Neural cell (in vitro differentiated cells): ENCODE measurements at regions not wholly inside any gene's neighbourhood (a gene's known extent, or its start where the extent isn't known, plus 50 kb on each side); places are given as distances from the start of the nearest gene placed in this dataset.

Experiments
- H2AFZ ChIP-seq: fragments of 200-600, 300-800 bp; sonication (generic), shearing (Covaris generic); 2 replicates; pipeline ENCODE4 v1.6.0; 2014; ENCODE audit warnings: low read depth, mild to moderate bottlenecking, antibody characterized with exemption, low read length, moderate library complexity
- H3F3A ChIP-seq: fragments of 200-600 bp; shearing (Covaris generic); 2 replicates; pipeline ENCODE4 v1.6.1; 2016; ENCODE audit warnings: mild to moderate bottlenecking, moderate library complexity, mixed read lengths, antibody characterized with exemption, low read length; ENCODE audit not compliant: insufficient read depth, poor library complexity, severe bottlenecking
- H3K27ac ChIP-seq: fragments of 200-600, 300-800 bp; sonication (generic), shearing (Covaris generic); 2 replicates; pipeline ENCODE4 v1.5.1; 2014; ENCODE audit warnings: mild to moderate bottlenecking, low read length, moderate library complexity
- H3K27me3 ChIP-seq: fragments of 300-800, 200-600 bp; sonication (generic), shearing (Covaris generic); 2 replicates; pipeline ENCODE4 v1.6.0; 2014; ENCODE audit warnings: mild to moderate bottlenecking, low read depth, low read length, moderate library complexity; ENCODE audit not compliant: insufficient read depth
- H3K36me3 ChIP-seq: fragments of 300-800, 200-600 bp; sonication (generic), shearing (Covaris generic); 2 replicates; pipeline ENCODE4 v1.5.1; 2014; ENCODE audit warnings: mild to moderate bottlenecking, antibody characterized with exemption, low read length, moderate library complexity; ENCODE audit not compliant: insufficient read depth
- H3K4me2 ChIP-seq: fragments of 300-800, 200-600 bp; sonication (generic), shearing (Covaris generic); 2 replicates; pipeline ENCODE4 v1.6.0; 2014; ENCODE audit warnings: mild to moderate bottlenecking, low read length
- H3K4me3 ChIP-seq: fragments of 300-800, 200-600 bp; sonication (generic), shearing (Covaris generic); 2 replicates; pipeline ENCODE4 v1.5.1; 2014; ENCODE audit warnings: mild to moderate bottlenecking, low read length, moderate library complexity
- H3K79me2 ChIP-seq: fragments of 200-600 bp; shearing (Covaris generic); replicated peaks from 2 replicates; pipeline ENCODE4 v1.6.0; 2014; ENCODE audit warnings: mild to moderate bottlenecking, low read length, moderate library complexity; ENCODE audit not compliant: insufficient read depth
- H3K9ac ChIP-seq: fragments of 300-800, 200-600 bp; sonication (generic), shearing (Covaris generic); 2 replicates; pipeline ENCODE4 v1.6.1; 2016; ENCODE audit warnings: mild to moderate bottlenecking, low read length, mixed read lengths
- H3K9me2 ChIP-seq: fragments of 200-600 bp; shearing (Covaris generic); 2 replicates; pipeline ENCODE4 v1.6.1; 2016; ENCODE audit warnings: mild to moderate bottlenecking, low read length, mixed read lengths; ENCODE audit not compliant: insufficient read depth
- H3K9me3 ChIP-seq: fragments of 200-600, 300-800 bp; sonication (generic), shearing (Covaris generic); 2 replicates; pipeline ENCODE4 v1.6.1; 2016; ENCODE audit warnings: mild to moderate bottlenecking, mixed run types, low read length, moderate library complexity, mixed read lengths
- H4K20me1 ChIP-seq: fragments of 200-600 bp; shearing (Covaris generic); 2 replicates; pipeline ENCODE4 v1.6.1; 2016; ENCODE audit warnings: mild to moderate bottlenecking, mixed run types; ENCODE audit not compliant: insufficient read depth
- CTCF ChIP-seq: fragments of 450-650 bp; IDR thresholded peaks from 2 replicates; pipeline ENCODE4 v1.5.1; 2014; ENCODE audit warnings: antibody characterized with exemption, mild to moderate bottlenecking, moderate library complexity; ENCODE audit not compliant: poor library complexity, severe bottlenecking
- EP300 ChIP-seq: fragments of 450-650 bp; conservative IDR thresholded peaks from 2 replicates; pipeline ENCODE4 v1.6.1; 2014; ENCODE audit warnings: antibody characterized with exemption, mild to moderate bottlenecking, moderate library complexity; ENCODE audit not compliant: poor library complexity, severe bottlenecking
- POLR2AphosphoS5 ChIP-seq: IDR thresholded peaks from 2 replicates; pipeline ENCODE4 v1.6.1; 2012
- REST ChIP-seq: IDR thresholded peaks from 2 replicates; pipeline ENCODE4 v1.6.1; 2012; ENCODE audit warnings: borderline replicate concordance
- SMC3 ChIP-seq: fragments of 450-650 bp; conservative IDR thresholded peaks from 2 replicates; pipeline ENCODE4 v1.6.1; 2014; ENCODE audit warnings: antibody characterized with exemption, mild to moderate bottlenecking, moderate library complexity; ENCODE audit not compliant: poor library complexity
- TAF1 ChIP-seq: IDR thresholded peaks from 2 replicates; pipeline ENCODE4 v1.6.1; 2012; ENCODE audit warnings: low read depth

GRCh38 chr5:68714810-68715209 lies 379.0 kb upstream of the SLC30A5 start:
- Histone ChIP-seq H3K27ac (no peak overlapping the region), H2AFZ (no peak overlapping the region)

GRCh38 chr5:68720884-68721610 lies 372.8 kb upstream of the SLC30A5 start:
- Histone ChIP-seq H3F3A (no peaks in the 10 kb centered on the region), H3K36me3 (no peaks in the 10 kb centered on the region), H3K79me2 (no peaks in the 10 kb centered on the region), H3K4me2 (no peak overlapping the region), H3K4me3 (no peak overlapping the region), H3K9me3 (no peaks in the 10 kb centered on the region), H2AFZ (no peak overlapping the region), H3K9ac (no peak overlapping the region), H3K9me2 (no peaks in the 10 kb centered on the region), H3K27ac (no peak overlapping the region), H4K20me1 (no peaks in the 10 kb centered on the region), H3K27me3 (no peaks in the 10 kb centered on the region)
- no peak for TF ChIP-seq SMC3
- no peak for TF ChIP-seq REST
- no peak for TF ChIP-seq POLR2AphosphoS5

More at GRCh38 chr5:68714810-68715209, 379.0 kb upstream of the SLC30A5 start:
- H4K20me1 ChIP-seq: no peaks in the 10 kb centered on the region
- no peaks in the 10 kb centered on the region for H3K27me3 ChIP-seq
- TF ChIP-seq POLR2AphosphoS5 (no peak), EP300 (no peak), REST (no peak), TAF1 (no peak), CTCF (no peak), SMC3 (no peak)
- H3F3A ChIP-seq: no peaks in the 10 kb centered on the region
- H3K9me2 ChIP-seq: no peaks in the 10 kb centered on the region
- H3K79me2 ChIP-seq: no peaks in the 10 kb centered on the region
- H3K36me3 ChIP-seq: no peaks in the 10 kb centered on the region
- no peak overlapping the region for H3K4me3 ChIP-seq
- no peak overlapping the region for H3K9ac ChIP-seq
- H3K4me2 ChIP-seq: no peak overlapping the region
- no peaks in the 10 kb centered on the region for H3K9me3 ChIP-seq
